H9 (cell line): ENCODE measurements at regions not wholly inside any gene's neighbourhood (a gene's known extent, or its start where the extent isn't known, plus 50 kb on each side); places are given as distances from the start of the nearest gene placed in this dataset.

Experiments
- DNase-seq: peaks from one replicate; pipeline ENCODE4 v3.0.0-alpha.2; 2017
- H2AFZ ChIP-seq: one replicate; pipeline ENCODE4 v1.6.1; 2013; ENCODE audit warnings: mild to moderate bottlenecking, low read length, control low read depth, moderate library complexity
- H2AK5ac ChIP-seq: 2 replicates; pipeline ENCODE4 v1.6.1; 2013; ENCODE audit warnings: low read length, control low read depth, mixed read lengths; ENCODE audit not compliant: insufficient read length
- H2BK120ac ChIP-seq: one replicate; pipeline ENCODE4 v1.6.1; 2013; ENCODE audit warnings: low read depth, mild to moderate bottlenecking, low read length, control low read depth, inconsistent platforms; ENCODE audit not compliant: poor library complexity, severe bottlenecking
- H2BK12ac ChIP-seq: 2 replicates; pipeline ENCODE4 v1.6.1; 2013; ENCODE audit warnings: low read length, control low read depth, mixed read lengths, low read depth; ENCODE audit not compliant: insufficient read length
- H2BK15ac ChIP-seq: 2 replicates; pipeline ENCODE4 v1.6.1; 2013; ENCODE audit warnings: low read depth, low read length, control low read depth
- H2BK20ac ChIP-seq: one replicate; pipeline ENCODE4 v1.6.1; 2013; ENCODE audit warnings: low read depth, mild to moderate bottlenecking, low read length, control low read depth, inconsistent platforms; ENCODE audit not compliant: poor library complexity, severe bottlenecking
- H2BK5ac ChIP-seq: 2 replicates; pipeline ENCODE4 v1.6.1; 2013; ENCODE audit warnings: low read length, control low read depth, mixed read lengths; ENCODE audit not compliant: insufficient read length
- H3K14ac ChIP-seq: 2 replicates; pipeline ENCODE4 v1.6.1; 2013; ENCODE audit warnings: low read length, control low read depth; ENCODE audit not compliant: insufficient read depth
- H3K18ac ChIP-seq: 2 replicates; pipeline ENCODE4 v1.6.1; 2013; ENCODE audit warnings: low read depth, mild to moderate bottlenecking, mixed read lengths, low read length, control low read depth; ENCODE audit not compliant: insufficient read length
- H3K23ac ChIP-seq: 2 replicates; pipeline ENCODE4 v1.6.1; 2013; ENCODE audit warnings: low read length, control low read depth, mixed read lengths, low read depth; ENCODE audit not compliant: insufficient read length
- H3K23me2 ChIP-seq: 2 replicates; pipeline ENCODE4 v1.6.1; 2013; ENCODE audit warnings: low read depth, mild to moderate bottlenecking, mixed read lengths, low read length, control low read depth; ENCODE audit not compliant: insufficient read length, poor library complexity, severe bottlenecking
- H3K27ac ChIP-seq: 2 replicates; pipeline ENCODE4 v1.5.1; 2013; ENCODE audit warnings: low read length, control low read depth, mixed read lengths, low read depth; ENCODE audit not compliant: insufficient read length
- H3K27me3 ChIP-seq: 2 replicates; pipeline ENCODE4 v1.6.1; 2013; ENCODE audit warnings: low read length, control low read depth, inconsistent platforms; ENCODE audit not compliant: insufficient read depth
- H3K4ac ChIP-seq: 2 replicates; pipeline ENCODE4 v1.6.1; 2013; ENCODE audit warnings: low read depth, mild to moderate bottlenecking, control low read depth, inconsistent platforms, low read length, moderate library complexity
- H3K4me1 ChIP-seq: 2 replicates; pipeline ENCODE4 v1.6.1; 2013; ENCODE audit warnings: low read length, control low read depth, inconsistent platforms; ENCODE audit not compliant: insufficient read depth
- H3K4me2 ChIP-seq: 2 replicates; pipeline ENCODE4 v1.6.1; 2013; ENCODE audit warnings: low read length, control low read depth, mixed read lengths; ENCODE audit not compliant: insufficient read length, insufficient read depth
- H3K56ac ChIP-seq: 2 replicates; pipeline ENCODE4 v1.6.1; 2013; ENCODE audit warnings: low read depth, mild to moderate bottlenecking, mixed read lengths, low read length, control low read depth; ENCODE audit not compliant: insufficient read length
- H3K79me1 ChIP-seq: 2 replicates; pipeline ENCODE4 v1.6.1; 2013; ENCODE audit warnings: low read depth, mild to moderate bottlenecking, moderate library complexity, low read length, control low read depth, inconsistent platforms; ENCODE audit not compliant: insufficient read depth, poor library complexity, severe bottlenecking
- H3K79me2 ChIP-seq: 2 replicates; pipeline ENCODE4 v1.6.1; 2013; ENCODE audit warnings: low read length, control low read depth, inconsistent platforms; ENCODE audit not compliant: insufficient read depth
- H3K9ac ChIP-seq: 2 replicates; pipeline ENCODE4 v1.6.1; 2013; ENCODE audit warnings: low read length, control low read depth, mixed read lengths; ENCODE audit not compliant: insufficient read length; ENCODE audit errors: extremely low read depth
- H3K9me3 ChIP-seq: one replicate; pipeline ENCODE4 v1.6.1; 2013; ENCODE audit warnings: low read depth, low read length, inconsistent platforms; ENCODE audit not compliant: control insufficient read depth
- H3T11ph ChIP-seq: one replicate; pipeline ENCODE4 v1.6.1; 2013; ENCODE audit warnings: mild to moderate bottlenecking, low read length, control low read depth, inconsistent platforms
- H4K20me1 ChIP-seq: one replicate; pipeline ENCODE4 v1.6.1; 2013; ENCODE audit not compliant: control insufficient read depth, insufficient read length, insufficient read depth
- H4K5ac ChIP-seq: 2 replicates; pipeline ENCODE4 v1.6.1; 2013; ENCODE audit warnings: low read depth, mild to moderate bottlenecking, mixed read lengths, low read length, control low read depth; ENCODE audit not compliant: insufficient read length
- H4K8ac ChIP-seq: replicated peaks from 2 replicates; pipeline ENCODE4 v1.6.1; 2013; ENCODE audit warnings: low read length, control low read depth, mixed read lengths, low read depth; ENCODE audit not compliant: insufficient read length
- H4K91ac ChIP-seq: 2 replicates; pipeline ENCODE4 v1.6.1; 2013; ENCODE audit warnings: low read depth, mild to moderate bottlenecking, moderate library complexity, mixed read lengths, low read length, control low read depth; ENCODE audit not compliant: insufficient read length
- H3K27ac Mint-ChIP-seq, 3 experiments: 2 replicates in 2 of 3; 3 replicates in 1 of 3; pipeline ENCODE4 v1.8.0; 2020 to 2021; ENCODE audit warnings: mixed read lengths in 3 of 3, mild to moderate bottlenecking in 1 of 3, moderate library complexity in 1 of 3
- H3K27me3 Mint-ChIP-seq: 2 replicates; pipeline ENCODE4 v1.8.0; 2021; ENCODE audit warnings: low read depth, mild to moderate bottlenecking, moderate library complexity, mixed read lengths
- H3K36me3 Mint-ChIP-seq, 3 experiments: 2 replicates in 2 of 3; 3 replicates in 1 of 3; pipeline ENCODE4 v1.8.0; 2020 to 2021; ENCODE audit warnings: low read depth in 3 of 3, mixed read lengths in 3 of 3; ENCODE audit not compliant: insufficient read depth in 1 of 3
- H3K4me1 Mint-ChIP-seq, 2 experiments: 2 replicates each; pipeline ENCODE4 v1.8.0; 2020; ENCODE audit warnings: mixed read lengths in 2 of 2
- H3K4me3 Mint-ChIP-seq, 2 experiments: 2 replicates in 1 of 2; 3 replicates in 1 of 2; pipeline ENCODE4 v1.8.0; 2020 to 2021; ENCODE audit warnings: mild to moderate bottlenecking in 2 of 2, mixed read lengths in 2 of 2, moderate library complexity in 1 of 2
- H3K9me3 Mint-ChIP-seq, 2 experiments: 2 replicates in 1 of 2; 3 replicates in 1 of 2; pipeline ENCODE4 v1.8.0; 2020; ENCODE audit warnings: mild to moderate bottlenecking in 2 of 2, mixed read lengths in 2 of 2, moderate library complexity in 1 of 2
- CTCF ChIP-seq: fragments of 200-600 bp; sonication (generic); conservative IDR thresholded peaks from 3 replicates; pipeline ENCODE4 v1.8.0; 2021; ENCODE audit warnings: antibody characterized with exemption, mild to moderate bottlenecking
- WGBS: extraction: QIAGEN DNeasy Blood & Tissue Kit; methylation state at CpG from one replicate; pipeline ENCODE4 v1.1.7; 2013; ENCODE audit warnings: missing lambda C conversion rate, low lambda C conversion rate, mixed read lengths; ENCODE audit not compliant: insufficient read length; ENCODE audit errors: extremely low coverage; 5-methylcytosine and 5-hydroxymethylcytosine counted together

DNA sequence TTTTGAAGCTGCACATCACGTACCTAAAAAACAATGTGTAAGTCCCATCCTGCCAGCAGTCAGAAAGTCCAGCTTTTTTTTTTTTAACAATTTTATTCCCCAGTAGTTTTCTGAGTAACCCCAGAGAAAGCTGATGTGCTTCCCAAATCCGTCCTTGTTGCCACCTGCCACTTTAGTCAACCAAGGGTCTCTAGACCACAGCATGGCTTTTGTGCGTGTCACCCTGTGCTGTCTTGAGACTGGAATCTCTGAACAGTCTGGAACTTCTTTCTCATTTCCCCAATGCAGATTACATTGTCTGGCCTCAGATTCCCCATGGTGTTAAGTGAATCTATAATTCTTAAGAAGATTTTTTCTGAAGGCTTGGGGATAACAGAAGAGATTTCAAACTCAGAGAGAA lies 289.2 kb upstream of the KLF12 start:
- no peaks in the 10 kb centered on the region for H3K27me3 Mint-ChIP-seq
- H3K56ac ChIP-seq: no peak overlapping the region
- no peaks in the 10 kb centered on the region for H3K23me2 ChIP-seq
- no peak overlapping the region for H3K9ac ChIP-seq
- H2BK12ac ChIP-seq: no peak overlapping the region
- no peak overlapping the region for H3K4ac ChIP-seq
- no peak overlapping the region for H2BK20ac ChIP-seq
- 0 out of 4 replicates have a peak, but pooled peaks cover 0 to 3% of the 10 kb centered on the region in 2 experiments for H3K4me1 Mint-ChIP-seq
- H3K79me1 ChIP-seq: no peaks in the 10 kb centered on the region
- no peak overlapping the region for H3K4me2 ChIP-seq
- H3K27ac ChIP-seq: no peak overlapping the region
- no CpG with 5 or more reads among the region's 3 CpGs for WGBS
- H4K20me1 ChIP-seq: no peaks in the 10 kb centered on the region
- no peaks in the 10 kb centered on the region for H3K9me3 ChIP-seq
- no peaks in the 10 kb centered on the region for H3K4me1 ChIP-seq
- H2BK15ac ChIP-seq: no peak overlapping the region
- no peak overlapping the region for H3T11ph ChIP-seq
- no peak overlapping the region for H3K18ac ChIP-seq
- H3K27me3 ChIP-seq: no peaks in the 10 kb centered on the region
- H2AK5ac ChIP-seq: no peak overlapping the region
- DNase-seq: no peak
- no peak overlapping the region for H4K5ac ChIP-seq
- H2BK120ac ChIP-seq: no peak overlapping the region
- H3K36me3 Mint-ChIP-seq: peaks cover 0 to 4% (median 0%) of the 10 kb centered on the region in 3 experiments; a peak in 1 of 7 replicates
- no peak for TF ChIP-seq CTCF
- H4K8ac ChIP-seq: no peak overlapping the region
- H3K27ac Mint-ChIP-seq: no peak overlapping the region; a peak in 1 of 7 replicates
- no peak overlapping the region for H2AFZ ChIP-seq
- no peak overlapping the region for H4K91ac ChIP-seq
- H3K79me2 ChIP-seq: no peaks in the 10 kb centered on the region
- no peak overlapping the region for H2BK5ac ChIP-seq
- no peak overlapping the region for H3K4me3 Mint-ChIP-seq
- H3K9me3 Mint-ChIP-seq: no peaks in the 10 kb centered on the region
- H3K23ac ChIP-seq: no peak overlapping the region
- H3K14ac ChIP-seq: no peak overlapping the region
